Uterus (tissue), 2 donors: ENCODE measurements at regions not wholly inside any gene's neighbourhood (a gene's known extent, or its start where the extent isn't known, plus 50 kb on each side); places are given as distances from the start of the nearest gene placed in this dataset.

Experiments used
- CTCF ChIP-seq, 4 experiments: fragments of 200-600 bp in 2 of 4; fragments of 450-650 bp in 2 of 4; sonication (generic) in 2 of 4; IDR thresholded peaks; one replicate each; pipeline ENCODE4 v1.5.1; 2016 to 2019; ENCODE audit warnings: antibody characterized with exemption in 4 of 4, mild to moderate bottlenecking in 2 of 4, moderate library complexity in 1 of 4
- POLR2A ChIP-seq, 2 donors: fragments of 450-650 bp; IDR thresholded peaks; one replicate each; pipeline ENCODE4 v1.6.1; 2016; ENCODE audit warnings: antibody characterized with exemption in 2 of 2, mild to moderate bottlenecking in 1 of 2, moderate library complexity in 1 of 2

DNA sequence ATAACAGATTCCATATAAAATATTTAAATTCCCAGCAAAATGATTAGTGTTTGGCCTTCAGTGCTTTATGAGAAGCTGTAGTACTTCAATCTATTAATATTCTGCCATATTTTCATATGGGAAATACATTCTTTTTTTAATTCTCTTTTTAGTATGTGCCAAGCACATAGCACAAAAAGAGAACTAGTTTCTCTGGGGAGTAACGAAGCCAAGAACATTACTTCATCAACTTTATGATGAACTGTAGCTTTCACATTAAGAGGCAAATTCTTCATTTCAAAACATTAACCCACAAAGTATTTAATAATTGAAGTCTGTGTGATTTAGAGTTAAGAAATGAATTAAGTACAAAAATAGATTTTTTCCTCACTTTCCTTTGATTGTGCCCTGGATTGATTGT lies 281.0 kb upstream of the EYS start:
- no peak for TF ChIP-seq CTCF (IDR thresholded peaks at IDR 0.05)
- TF ChIP-seq POLR2A (IDR thresholded peaks at IDR 0.05): no peak
